GM23248 (cell line): ENCODE measurements at regions not wholly inside any gene's neighbourhood (a gene's known extent, or its start where the extent isn't known, plus 50 kb on each side); places are given as distances from the start of the nearest gene placed in this dataset.

Experiments
- DNase-seq: peaks from one replicate; pipeline ENCODE4 v3.0.0-alpha.2; 2015
- H2AFZ ChIP-seq: fragments of 200-600 bp; sonication (generic); 2 replicates; pipeline ENCODE4 v1.6.1; 2016; ENCODE audit warnings: antibody characterized with exemption
- H3F3A ChIP-seq: fragments of 200-600 bp; sonication (generic); 2 replicates; pipeline ENCODE4 v1.6.1; 2016; ENCODE audit warnings: mild to moderate bottlenecking, antibody characterized with exemption, mixed run types; ENCODE audit not compliant: insufficient read depth
- H3K27ac ChIP-seq: fragments of 200-600 bp; sonication (generic); 2 replicates; pipeline ENCODE4 v1.5.1; 2016; ENCODE audit warnings: mild to moderate bottlenecking
- H3K27me3 ChIP-seq: fragments of 200-600 bp; sonication (generic); replicated peaks from 2 replicates; pipeline ENCODE4 v1.6.1; 2016; ENCODE audit warnings: mild to moderate bottlenecking; ENCODE audit not compliant: insufficient read depth
- H3K36me3 ChIP-seq: fragments of 200-600 bp; sonication (generic); 2 replicates; pipeline ENCODE4 v1.6.1; 2016; ENCODE audit warnings: low read depth, mild to moderate bottlenecking
- H3K4me1 ChIP-seq: fragments of 200-600 bp; sonication (generic); 2 replicates; pipeline ENCODE4 v1.6.1; 2016; ENCODE audit warnings: mild to moderate bottlenecking; ENCODE audit not compliant: insufficient read depth
- H3K4me2 ChIP-seq: fragments of 200-600 bp; sonication (generic); one replicate; pipeline ENCODE4 v1.6.1; 2016; ENCODE audit warnings: mild to moderate bottlenecking; ENCODE audit not compliant: unreplicated experiment
- H3K4me3 ChIP-seq: fragments of 200-600 bp; sonication (generic); 2 replicates; pipeline ENCODE4 v1.5.1; 2016; ENCODE audit warnings: mild to moderate bottlenecking
- H3K79me2 ChIP-seq: fragments of 200-600 bp; sonication (generic); 2 replicates; pipeline ENCODE4 v1.6.1; 2016; ENCODE audit warnings: mild to moderate bottlenecking; ENCODE audit not compliant: insufficient read depth
- H3K9ac ChIP-seq: fragments of 200-600 bp; sonication (generic); 2 replicates; pipeline ENCODE4 v1.6.1; 2016; ENCODE audit warnings: mild to moderate bottlenecking
- H3K9me2 ChIP-seq: fragments of 200-600 bp; sonication (generic); 2 replicates; pipeline ENCODE4 v1.6.1; 2016; ENCODE audit warnings: mixed run types, mild to moderate bottlenecking, moderate library complexity; ENCODE audit not compliant: insufficient read depth
- H3K9me3 ChIP-seq: fragments of 200-600 bp; sonication (generic); one replicate; pipeline ENCODE4 v1.6.1; 2017; ENCODE audit warnings: low read depth
- H4K20me1 ChIP-seq: fragments of 200-600 bp; sonication (generic); 2 replicates; pipeline ENCODE4 v1.6.0; 2016; ENCODE audit not compliant: insufficient read depth
- EZH2 ChIP-seq: fragments of 200-600 bp; sonication (generic); IDR thresholded peaks from 2 replicates; pipeline ENCODE4 v1.6.1; 2018; ENCODE audit warnings: antibody characterized with exemption, mild to moderate bottlenecking; ENCODE audit not compliant: insufficient read depth, poor library complexity, severe bottlenecking
- EZH2phosphoT487 ChIP-seq: fragments of 200-600 bp; sonication (generic); IDR thresholded peaks from 2 replicates; pipeline ENCODE4 v1.6.1; 2018; ENCODE audit warnings: antibody characterized with exemption, moderate library complexity, mild to moderate bottlenecking, low read depth; ENCODE audit not compliant: insufficient read depth
- WGBS, 2 experiments: methylation state at CpG; one replicate each; pipeline ENCODE4 v1.1.6; 2015 to 2017; ENCODE audit warnings: low lambda C conversion rate in 2 of 2, low coverage in 1 of 2; ENCODE audit errors: missing lambda C conversion rate in 2 of 2; 5-methylcytosine and 5-hydroxymethylcytosine counted together
- in situ Hi-C: fragments of 300-500 bp; cut with MboI; formaldehyde crosslinking; loops from 2 replicates; pipeline ENCODE4 v1.15.0; 2020

DNA sequence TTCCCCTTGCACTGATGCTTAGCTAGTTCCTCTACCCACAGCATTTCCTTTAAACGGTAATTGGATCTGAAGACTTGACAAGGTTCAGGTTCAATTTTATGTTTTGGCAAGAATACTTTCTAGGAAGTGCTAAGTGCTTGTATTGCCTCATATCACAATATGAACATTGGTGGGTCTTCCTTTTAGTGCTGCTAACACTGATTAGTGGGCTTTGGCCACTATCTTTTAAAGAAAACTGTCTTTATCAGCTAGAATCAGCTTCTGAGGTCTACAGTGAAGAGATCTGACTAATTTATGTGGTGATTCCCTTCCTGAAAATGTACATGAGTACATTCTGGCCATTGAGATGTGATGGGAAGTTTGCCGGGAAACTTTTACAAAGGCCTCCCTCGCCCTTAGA is 316.7 kb upstream of the KLF3 start:
- no peaks in the 10 kb centered on the region for H3K36me3 ChIP-seq
- H3K4me2 ChIP-seq = no peak overlapping the region
- DNase-seq = no peak
- no peaks in the 10 kb centered on the region for H3F3A ChIP-seq
- no peaks in the 10 kb centered on the region for H3K9me2 ChIP-seq
- H3K9ac ChIP-seq = no peak overlapping the region
- WGBS, 2 experiments = 21 to 25% methylated on average over 3 of the region's 3 CpGs
- H3K9me3 ChIP-seq = no peaks in the 10 kb centered on the region
- no peak for TF ChIP-seq EZH2
- no peak for TF ChIP-seq EZH2phosphoT487
- peaks cover 4% of the 10 kb centered on the region; the same call in 1 of the 2 replicates for H3K27me3 ChIP-seq
- H3K27ac ChIP-seq = no peak overlapping the region
- no peak overlapping the region for H3K4me3 ChIP-seq
- no peaks in the 10 kb centered on the region for H3K79me2 ChIP-seq
- in situ Hi-C loops = no loop called here
- H2AFZ ChIP-seq = no peak overlapping the region
- no peaks in the 10 kb centered on the region for H3K4me1 ChIP-seq
- H4K20me1 ChIP-seq = no peaks in the 10 kb centered on the region

DNA sequence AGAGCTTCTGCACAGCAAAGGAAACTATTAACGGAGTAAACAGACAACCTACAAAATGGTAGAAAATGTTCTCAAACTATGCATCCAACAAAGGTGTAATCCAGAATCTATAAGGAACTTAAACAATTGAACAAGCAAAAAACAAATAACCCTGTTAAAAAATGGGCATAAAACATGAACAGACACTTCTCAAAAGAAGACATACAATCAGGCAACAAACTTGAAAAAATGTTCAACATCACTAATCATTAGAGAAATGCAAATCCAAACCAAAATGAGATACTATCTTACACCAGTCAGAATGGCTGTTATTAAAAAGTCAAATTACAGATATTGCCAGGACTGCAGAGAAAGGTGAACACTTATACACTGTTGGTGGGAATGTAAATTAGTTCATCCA is 309.6 kb upstream of the KLF3 start:
- 65 to 82% methylated on average over 1 of the region's 1 CpG for WGBS, 2 experiments
- H3F3A ChIP-seq = no peaks in the 10 kb centered on the region

GRCh38 chr4:38354872-38355271 is 309.1 kb upstream of the KLF3 start:
- H3K27me3 ChIP-seq = no peaks in the 10 kb centered on the region
- TF ChIP-seq EZH2phosphoT487 (no peak), EZH2 (no peak)
- H3K4me2 ChIP-seq = no peak overlapping the region
- H3K79me2 ChIP-seq = no peaks in the 10 kb centered on the region
- H2AFZ ChIP-seq = no peak overlapping the region
- no peaks in the 10 kb centered on the region for H3K36me3 ChIP-seq
- H3K9ac ChIP-seq = no peak overlapping the region
- H4K20me1 ChIP-seq = no peaks in the 10 kb centered on the region
- H3K9me2 ChIP-seq = no peaks in the 10 kb centered on the region
- no peak overlapping the region for H3K4me3 ChIP-seq
- no peak overlapping the region for H3K27ac ChIP-seq
- 46 to 48% methylated on average over 5 of the region's 5 CpGs for whole genome bisulfite sequencing, 2 experiments
- H3K9me3 ChIP-seq = no peaks in the 10 kb centered on the region
- no peaks in the 10 kb centered on the region for H3K4me1 ChIP-seq
- no peak for DNase-seq
- H3F3A ChIP-seq = no peaks in the 10 kb centered on the region
- in situ Hi-C loops = no loop called here

More for the DNA sequence above, 309.6 kb upstream of the KLF3 start:
- no peaks in the 10 kb centered on the region for H3K36me3 ChIP-seq
- H3K27ac ChIP-seq = no peak overlapping the region
- H3K9me2 ChIP-seq = no peaks in the 10 kb centered on the region
- no peaks in the 10 kb centered on the region for H3K9me3 ChIP-seq
- in situ Hi-C loops = no loop called here
- DNase-seq = no peak
- no peaks in the 10 kb centered on the region for H3K27me3 ChIP-seq
- H3K4me2 ChIP-seq = no peak overlapping the region
- H3K9ac ChIP-seq = no peak overlapping the region
- TF ChIP-seq EZH2phosphoT487 = no peak
- no peak for TF ChIP-seq EZH2
- no peaks in the 10 kb centered on the region for H3K79me2 ChIP-seq
- H2AFZ ChIP-seq = no peak overlapping the region
- no peaks in the 10 kb centered on the region for H4K20me1 ChIP-seq
- H3K4me1 ChIP-seq = no peaks in the 10 kb centered on the region
- H3K4me3 ChIP-seq = no peak overlapping the region

DNA sequence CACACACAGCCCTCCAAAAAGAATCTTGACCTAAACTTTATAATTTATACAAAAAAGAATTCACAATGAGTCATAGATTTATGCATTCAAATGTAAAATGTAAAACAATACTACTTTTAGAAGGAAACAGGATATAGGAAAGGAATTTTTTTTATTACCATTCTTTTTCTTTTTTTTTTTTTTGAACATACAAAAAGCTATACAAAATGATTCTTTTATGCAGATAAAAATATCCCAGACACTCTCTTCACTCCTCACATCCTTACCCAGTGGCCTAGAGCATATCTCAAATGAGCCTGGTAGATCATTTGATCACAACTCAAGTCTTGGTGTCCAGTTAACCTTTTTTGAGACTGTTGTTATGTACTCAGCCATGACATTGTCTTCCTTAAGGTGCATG is 307.3 kb upstream of the KLF3 start:
- Histone ChIP-seq H3K27me3 (no peaks in the 10 kb centered on the region), H3K9me2 (no peaks in the 10 kb centered on the region), H3K4me3 (no peak overlapping the region), H3K4me1 (no peaks in the 10 kb centered on the region), H3K9me3 (no peaks in the 10 kb centered on the region), H3F3A (no peaks in the 10 kb centered on the region), H2AFZ (no peak overlapping the region), H3K9ac (no peak overlapping the region), H3K4me2 (no peak overlapping the region), H3K27ac (no peak overlapping the region), H3K36me3 (no peaks in the 10 kb centered on the region), H4K20me1 (no peaks in the 10 kb centered on the region), H3K79me2 (no peaks in the 10 kb centered on the region)
- in situ Hi-C loops = no loop called here
- TF ChIP-seq EZH2 (no peak), EZH2phosphoT487 (no peak)
- no peak for DNase-seq

DNA sequence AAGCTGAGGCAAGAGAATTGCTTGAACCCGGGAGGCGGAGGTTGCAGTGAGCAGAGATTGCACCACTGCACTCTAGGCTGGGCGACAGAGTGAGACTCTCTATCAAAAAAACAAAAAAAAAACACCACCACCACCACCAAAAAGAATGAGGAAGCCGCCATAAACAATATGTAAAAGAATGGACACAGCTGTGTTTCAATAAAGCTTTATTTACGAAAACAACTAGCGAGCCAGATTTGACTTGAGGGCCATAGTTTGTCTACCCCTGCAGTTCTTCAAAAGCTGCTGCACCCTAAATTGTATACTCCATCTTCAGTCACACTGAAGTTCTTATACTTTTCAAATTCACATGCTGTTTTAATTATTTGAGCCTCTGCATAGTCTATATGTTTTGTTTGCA is 306.5 kb upstream of the KLF3 start:
- no peak overlapping the region for H3K27ac ChIP-seq
- no peak for DNase-seq
- H4K20me1 ChIP-seq = no peaks in the 10 kb centered on the region
- H3K79me2 ChIP-seq = no peaks in the 10 kb centered on the region
- no peaks in the 10 kb centered on the region for H3K27me3 ChIP-seq
- H3K9me3 ChIP-seq = no peaks in the 10 kb centered on the region
- H2AFZ ChIP-seq = no peak overlapping the region
- 81% methylated on average over 6 of the region's 6 CpGs for WGBS, 2 experiments
- H3K9ac ChIP-seq = no peak overlapping the region
- TF ChIP-seq EZH2 (no peak), EZH2phosphoT487 (no peak)
- in situ Hi-C loops = no loop called here
- no peaks in the 10 kb centered on the region for H3K9me2 ChIP-seq
- no peaks in the 10 kb centered on the region for H3F3A ChIP-seq
- H3K4me1 ChIP-seq = no peaks in the 10 kb centered on the region
- H3K4me2 ChIP-seq = no peak overlapping the region
- H3K36me3 ChIP-seq = no peaks in the 10 kb centered on the region
- no peak overlapping the region for H3K4me3 ChIP-seq
